GOT3 (cell line): ENCODE measurements at regions not wholly inside any gene's neighbourhood (a gene's known extent, or its start where the extent isn't known, plus 50 kb on each side); places are given as distances from the start of the nearest gene placed in this dataset.

Experiments
- DNase-seq: peaks from one replicate; lab custom pipeline; 2025; ENCODE audit warnings: mixed read lengths; lab: John Stamatoyannopoulos, UW

DNA sequence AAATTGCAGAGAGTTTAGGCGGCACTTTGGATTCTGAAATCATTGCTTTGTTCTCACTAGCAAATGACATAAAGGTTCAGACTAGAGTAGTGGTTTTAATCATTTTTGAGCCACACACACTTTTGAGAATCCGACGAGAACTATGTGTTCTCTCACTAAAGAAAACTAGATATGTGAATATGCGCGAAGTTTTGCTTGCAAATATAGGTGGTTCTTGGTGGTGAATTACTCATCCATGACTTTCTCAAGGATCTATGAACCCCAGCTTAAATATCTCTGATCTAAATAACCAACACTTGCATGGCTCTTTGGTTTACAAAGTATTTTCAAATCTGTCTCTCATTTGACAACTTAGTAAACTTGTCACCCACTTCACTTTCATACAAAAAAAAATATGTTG, 54.8 kb downstream of the NOG start:
- no peak for DNase-seq

DNA sequence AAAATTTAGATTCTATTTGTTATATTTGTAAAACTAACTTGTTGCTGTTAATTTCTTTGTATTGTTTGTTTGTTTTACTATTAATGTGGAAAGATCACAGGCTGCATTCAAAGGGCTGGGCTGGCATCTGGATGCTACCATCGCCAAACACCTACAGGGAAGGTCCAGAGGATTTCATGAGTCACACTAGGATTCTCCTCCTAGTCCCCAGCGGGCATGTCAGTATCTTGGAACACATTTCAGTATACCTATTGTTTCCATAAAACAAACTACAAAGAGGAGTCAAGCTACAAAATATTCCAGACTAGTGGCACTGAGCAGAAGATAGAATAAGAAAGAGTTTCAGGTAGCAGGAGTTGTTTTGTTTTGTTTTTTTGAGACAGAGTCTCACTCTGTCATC, 55.3 kb downstream of the NOG start:
- no peak for DNase-seq

DNA sequence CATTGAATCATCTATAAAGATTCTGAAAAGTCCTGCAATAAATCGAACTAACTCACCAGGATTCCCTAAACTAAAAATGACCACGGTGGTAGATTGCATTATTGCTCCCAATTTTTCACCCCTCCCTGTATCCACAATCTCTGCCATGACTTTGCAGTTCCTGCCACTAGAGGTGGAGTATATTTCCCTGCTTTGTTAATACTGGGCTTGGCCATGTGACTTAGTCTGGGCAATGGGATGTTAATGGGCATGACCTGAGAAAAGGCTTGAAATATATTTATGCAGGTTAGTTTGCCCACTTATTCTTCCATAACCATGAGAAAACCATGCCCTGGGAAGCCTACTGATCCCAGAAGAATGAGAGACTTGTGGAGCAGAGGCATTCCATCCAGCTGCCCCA, 59.1 kb downstream of the NOG start:
- DNase-seq = no peak

DNA sequence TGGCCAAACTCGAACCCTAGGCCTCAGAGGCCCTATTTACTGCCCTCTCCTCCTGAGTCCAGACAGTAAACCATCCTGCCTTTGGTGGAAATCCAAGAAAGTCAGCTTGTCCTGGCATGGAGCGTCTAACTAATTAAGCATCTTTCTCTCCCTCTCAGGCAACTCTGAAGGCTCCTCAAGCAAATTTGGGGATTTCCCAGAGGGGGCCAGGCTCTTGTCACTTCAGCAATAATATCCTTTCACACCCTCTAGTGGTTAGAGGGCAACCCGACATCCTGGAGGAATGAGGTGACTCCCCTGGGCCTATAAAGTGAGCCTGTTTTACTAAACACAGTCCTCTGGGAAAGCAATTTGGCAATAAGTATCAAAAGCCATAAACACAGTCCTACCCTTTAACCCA, 60.4 kb downstream of the NOG start:
- DNase-seq = no peak

DNA sequence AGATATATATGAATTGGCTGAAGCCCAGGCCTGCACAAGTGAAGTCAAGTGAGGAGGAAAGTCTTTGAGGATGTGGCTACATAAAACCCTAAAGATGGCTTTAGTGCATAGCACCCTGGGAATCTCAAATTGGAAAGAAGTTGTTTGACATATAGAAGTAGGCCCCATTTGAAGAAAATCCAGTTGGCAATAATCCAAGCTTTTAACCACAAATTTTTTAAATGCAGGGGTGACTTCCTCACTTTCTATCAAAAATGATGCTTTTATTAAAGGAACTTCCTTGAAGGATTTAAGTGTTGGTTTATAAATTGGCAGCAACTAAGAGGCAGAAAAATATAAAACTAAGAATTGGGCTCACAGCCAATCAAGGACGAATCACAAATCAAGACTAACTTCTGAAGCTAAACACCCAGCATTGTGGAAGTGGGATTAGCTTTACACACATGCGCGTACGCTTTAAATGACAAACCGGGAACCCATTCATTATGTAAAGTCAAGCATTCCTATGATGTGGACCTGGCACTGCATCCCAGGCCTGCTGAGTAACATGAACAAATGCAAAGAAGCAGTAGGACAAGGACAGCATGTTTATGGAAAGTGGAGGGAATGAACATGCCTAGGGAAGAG, 63.3 kb downstream of the NOG start:
- no peak for DNase-seq

DNA sequence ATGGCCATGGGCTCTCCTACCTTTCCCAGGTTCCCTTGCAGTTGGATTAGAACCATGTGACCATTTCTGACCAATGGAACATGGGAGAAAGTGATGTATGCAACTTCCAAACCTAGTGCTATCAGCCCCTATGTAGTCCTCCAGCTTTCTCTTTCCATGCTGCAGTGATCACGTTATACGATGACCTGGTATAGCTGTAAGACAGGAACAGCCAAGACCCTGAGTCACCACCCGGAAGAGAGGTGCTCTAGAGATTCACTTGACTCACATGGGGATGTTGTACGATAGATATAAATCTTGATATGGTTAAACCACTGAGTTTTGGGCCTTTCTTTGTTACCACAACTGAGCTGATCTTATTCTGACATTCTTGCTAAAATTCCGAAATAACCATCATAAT, 65.1 kb downstream of the NOG start:
- DNase-seq = no peak

DNA sequence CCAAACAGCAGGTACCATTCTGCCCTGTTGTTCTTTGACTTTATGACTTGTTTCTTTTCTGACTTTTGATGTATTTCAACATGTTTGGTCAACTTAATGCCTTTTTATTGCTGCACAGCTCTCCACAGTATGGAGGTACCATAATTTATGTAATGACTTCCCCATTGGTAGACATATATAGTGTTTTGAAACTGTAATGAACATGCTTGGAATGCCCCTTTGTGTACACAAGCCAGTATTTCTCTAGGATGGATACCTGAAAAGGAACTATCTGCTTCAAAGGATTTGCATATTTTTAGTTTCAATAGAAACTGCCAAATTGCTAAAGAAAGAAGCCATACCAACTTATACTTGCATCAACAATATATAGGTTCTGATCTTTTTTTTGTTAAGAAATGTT, 66.1 kb downstream of the NOG start:
- DNase-seq = no peak

DNA sequence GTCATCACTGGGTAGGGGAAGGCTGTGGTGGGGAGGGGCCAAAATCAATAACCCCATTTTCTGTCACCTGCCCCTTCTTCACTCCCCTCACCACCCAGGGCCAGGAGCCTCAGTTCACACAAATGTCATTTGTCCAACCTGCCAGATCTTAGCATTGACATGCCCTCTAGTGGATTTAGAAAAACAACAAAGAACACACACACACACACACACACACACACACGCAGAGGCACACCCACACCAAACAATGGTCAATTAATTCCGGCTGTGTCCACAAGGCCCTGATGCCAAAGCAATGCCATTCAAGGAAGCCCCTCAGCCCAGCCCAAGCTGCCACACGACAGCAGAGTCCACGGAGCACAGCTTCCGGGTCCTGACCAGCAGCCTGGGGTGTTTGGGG, 68.4 kb downstream of the NOG start:
- no peak for DNase-seq

DNA sequence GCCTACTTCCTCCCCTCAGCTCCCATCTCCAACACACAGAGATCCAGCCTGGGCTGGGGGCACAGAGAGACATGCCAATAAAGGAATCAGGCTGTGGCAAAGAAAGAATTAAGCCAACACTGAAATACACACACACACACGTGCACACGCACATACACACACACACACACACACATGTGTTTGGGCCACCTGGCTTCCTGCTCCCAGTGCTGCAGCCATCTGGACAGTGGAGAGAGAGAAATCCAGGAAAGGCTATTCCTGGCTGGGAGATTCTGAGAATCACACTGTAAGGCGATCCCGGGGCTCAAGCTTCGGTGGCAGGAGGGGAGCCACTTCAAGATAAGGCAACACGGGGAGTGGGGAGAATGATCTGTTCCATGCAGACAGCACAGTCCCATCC, 72.4 kb downstream of the NOG start:
- no peak for DNase-seq

DNA sequence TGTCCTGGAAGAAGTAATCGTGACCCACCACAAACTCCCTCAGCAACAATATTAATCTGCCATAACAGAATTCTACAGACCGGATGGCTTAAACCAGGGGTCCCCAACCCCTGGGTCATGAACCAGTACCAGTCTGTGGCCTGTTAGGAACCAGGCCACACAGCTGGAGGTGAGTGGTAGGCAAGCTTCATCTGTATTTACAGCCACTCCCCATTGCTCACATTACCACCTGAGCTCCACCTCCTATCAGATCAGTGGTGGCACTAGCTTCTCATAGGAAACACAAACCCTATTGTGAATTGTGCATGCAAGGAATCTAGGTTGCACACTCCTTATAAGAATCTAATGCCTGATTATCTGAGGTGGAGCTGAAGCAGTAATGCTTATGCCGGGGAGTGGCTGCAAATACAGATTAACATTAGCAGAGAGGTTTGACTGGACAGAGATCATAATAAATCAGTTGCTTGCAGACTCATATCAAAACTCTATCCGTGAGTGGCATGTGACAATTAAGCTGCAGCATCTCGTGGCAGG, 74.5 kb downstream of the NOG start:
- DNase-seq = no peak

DNA sequence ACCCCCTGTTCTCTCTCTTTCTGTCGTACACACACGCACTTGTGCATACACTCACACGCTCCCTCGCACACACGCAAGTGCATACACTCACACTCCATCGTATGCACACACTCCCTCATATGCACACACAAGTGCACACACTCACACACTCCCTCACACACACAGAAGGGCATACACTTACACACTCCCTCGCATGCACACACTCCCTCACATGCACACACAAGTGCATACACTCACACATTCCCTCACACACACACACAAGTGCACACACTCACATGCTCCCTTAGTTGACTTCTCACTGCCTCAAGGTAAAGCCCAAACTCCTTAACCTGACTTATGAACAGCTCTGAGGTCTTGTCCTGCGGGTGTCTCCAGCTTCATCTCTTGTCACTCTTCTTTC, 78.7 kb downstream of the NOG start:
- no peak for DNase-seq

DNA sequence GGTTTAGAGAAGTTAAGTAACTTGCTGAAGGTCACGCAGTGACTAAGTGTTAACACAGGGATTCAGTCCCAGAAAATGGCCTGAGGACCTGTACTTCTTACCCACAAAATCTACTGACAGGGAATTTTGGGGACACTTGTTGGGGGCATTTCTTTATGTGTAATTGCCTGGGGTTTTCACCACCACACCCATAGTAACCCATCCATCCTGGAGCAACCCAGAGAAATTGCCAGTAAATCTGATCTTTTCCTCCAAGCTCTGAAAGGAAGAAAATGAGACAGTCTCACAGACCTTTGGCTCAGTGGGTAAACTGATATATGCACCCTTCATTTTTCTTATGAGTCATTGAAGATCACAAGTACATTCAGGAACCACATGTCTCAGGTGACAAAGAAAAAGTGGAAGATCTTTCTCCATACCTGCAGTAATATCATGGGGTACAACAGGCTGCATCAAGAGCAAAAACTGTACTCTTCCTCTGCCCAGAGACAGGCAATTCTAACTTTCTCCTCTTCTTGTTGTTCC, 81.0 kb downstream of the NOG start:
- DNase-seq = no peak

DNA sequence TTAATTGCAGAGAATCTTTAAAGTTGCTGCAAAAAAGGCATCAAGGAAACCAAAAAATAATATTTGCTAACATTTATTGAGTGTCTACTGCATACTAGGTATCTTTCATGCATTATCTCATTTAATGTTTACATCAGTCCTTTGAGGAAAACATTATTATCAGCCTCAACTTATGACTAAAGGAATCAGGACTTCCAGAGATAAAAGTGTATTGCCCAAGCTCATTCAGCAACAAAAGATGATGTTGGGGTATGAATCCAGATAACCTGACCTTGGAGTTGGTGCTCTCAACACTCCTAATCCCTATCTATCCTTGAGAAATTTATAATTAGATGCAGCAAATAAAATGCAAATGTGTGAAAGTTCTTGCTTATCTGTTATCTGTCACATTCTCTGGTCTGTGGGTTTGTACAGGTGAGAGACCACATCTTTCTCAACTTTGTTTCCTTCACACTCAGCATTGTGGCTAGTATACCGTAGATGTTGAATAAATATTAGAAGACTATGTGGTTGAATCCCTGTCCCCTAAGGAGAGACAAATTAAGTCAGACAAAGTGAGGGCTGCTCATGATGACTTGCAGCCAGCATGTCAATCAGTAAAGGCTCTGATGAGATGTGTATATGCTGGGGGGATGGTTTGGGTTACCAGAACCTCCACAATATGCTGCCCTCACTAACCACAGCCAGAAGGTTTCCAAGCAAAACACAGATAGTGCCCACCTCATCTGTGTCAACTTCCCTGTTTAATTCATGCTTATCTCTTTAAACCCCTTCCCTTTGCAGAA, 82.6 kb downstream of the NOG start:
- no peak for DNase-seq

DNA sequence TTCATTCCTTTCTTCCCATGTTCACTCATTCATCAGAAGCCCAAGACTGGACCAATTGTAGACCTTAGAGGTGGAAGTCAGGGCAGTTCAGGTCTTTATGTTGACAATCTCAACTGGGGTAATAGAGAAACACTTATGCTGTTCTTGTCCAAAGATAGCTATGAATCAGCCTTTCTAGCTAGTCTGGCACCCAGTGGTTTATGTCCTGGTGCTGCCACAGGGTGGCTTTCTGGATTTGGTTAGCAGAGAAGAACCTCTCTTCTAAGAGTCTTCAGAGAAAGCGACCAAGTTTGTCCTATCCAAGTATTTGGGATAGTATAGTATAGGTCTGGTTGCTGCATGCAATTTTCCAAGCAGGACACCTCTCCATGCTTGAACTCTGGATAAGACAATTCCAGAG, 83.3 kb downstream of the NOG start:
- DNase-seq = no peak

DNA sequence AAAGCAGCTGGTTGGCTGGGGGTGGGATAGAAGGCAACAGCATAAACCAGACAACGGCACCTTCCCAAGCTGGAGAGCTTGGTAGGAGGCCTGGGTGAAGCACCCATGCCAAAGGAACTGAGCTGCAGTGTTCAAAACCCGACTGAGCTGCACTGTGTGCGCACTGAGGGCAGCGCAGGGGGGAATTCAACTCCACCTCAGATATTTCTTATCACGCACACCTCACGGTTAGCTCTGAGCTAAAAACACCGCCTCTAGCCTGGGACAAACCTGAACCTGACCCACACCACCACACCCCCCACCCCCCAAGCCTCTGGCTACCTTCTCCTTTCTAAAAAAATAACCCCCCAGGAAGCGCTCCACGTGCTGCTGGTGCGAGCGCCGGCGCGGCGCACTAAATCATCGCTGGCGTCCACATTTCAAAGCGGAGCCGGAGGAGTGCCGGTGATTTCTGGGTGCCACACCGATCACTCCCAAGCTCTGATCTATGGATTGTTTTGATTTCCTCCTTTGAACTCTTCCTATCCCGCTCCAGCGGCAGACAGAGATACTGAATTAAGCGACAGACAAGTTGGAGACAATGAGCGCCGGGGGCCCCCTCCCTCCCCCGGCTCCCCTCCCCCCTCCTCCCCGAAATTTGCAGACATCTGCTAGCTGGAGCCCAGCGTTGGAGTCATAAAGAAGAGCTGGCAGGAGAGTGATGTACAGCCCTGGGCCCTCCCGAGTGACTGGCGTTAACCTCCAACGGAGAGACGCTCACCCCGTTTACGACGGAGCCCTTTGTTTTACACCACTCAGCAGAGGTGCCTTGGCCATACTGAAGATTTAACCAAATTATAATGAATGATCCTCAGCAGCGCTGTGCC, 85.0 kb downstream of the NOG start:
- DNase-seq = no peak

DNA sequence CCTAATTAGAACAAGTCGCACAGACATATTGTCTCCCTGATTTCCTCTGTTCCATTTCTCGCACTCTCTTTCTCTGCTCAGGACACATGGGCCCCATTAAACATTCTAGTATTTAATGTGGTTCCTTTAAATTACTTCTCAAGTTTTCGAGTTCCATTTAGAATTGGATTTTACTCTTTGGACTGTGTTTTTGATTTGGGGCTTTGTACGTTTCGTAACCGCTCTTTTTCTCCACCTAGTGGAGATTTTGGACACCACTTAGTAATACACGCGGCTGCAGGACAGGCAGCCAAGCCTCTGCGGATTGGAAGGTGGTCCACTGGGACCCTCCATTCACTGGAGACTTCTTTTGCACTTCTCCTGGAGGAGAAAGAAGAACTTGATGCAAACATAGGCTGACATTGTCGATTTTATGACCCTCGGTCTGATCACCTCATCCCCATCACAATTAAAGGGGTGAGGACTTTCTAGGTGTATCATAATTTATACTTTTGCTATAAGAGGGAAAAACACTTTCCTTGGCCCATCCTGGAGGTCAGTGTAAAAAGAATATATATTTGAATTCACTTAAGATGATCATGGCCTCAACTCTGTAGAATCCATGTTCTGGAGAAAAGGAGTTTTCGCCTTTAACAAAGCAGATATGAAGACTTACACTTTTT, 85.7 kb downstream of the NOG start:
- no peak for DNase-seq

DNA sequence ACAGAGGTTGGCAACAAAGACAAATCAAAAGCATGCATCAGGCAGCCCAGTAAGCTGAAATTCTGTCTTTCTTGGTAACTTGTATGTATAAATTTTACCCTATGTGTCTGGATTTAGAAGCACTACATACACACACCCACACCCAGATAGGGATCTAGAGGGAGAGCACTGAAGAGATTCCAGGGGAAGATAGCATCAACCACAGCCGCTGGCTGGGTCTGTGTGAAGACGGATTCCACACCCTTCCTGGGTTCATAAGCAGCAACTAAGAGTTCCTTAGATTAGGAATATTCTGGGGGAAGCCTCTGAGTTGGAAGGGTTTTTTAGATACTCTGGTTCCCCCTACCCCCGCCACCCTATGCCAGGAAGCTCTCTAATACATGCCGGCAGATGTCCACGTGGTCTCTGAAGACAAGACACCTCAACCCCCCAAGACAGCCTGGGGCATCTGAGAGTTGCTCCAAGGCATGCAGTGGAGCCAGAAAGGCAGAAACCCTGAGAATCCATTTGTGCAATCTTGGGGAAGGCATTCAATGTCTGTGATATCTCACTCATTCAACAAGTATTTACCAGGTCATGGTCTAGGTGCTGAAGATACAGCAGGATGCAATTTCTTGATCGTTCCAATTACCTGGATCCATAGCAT, 86.4 kb downstream of the NOG start:
- DNase-seq = no peak

DNA sequence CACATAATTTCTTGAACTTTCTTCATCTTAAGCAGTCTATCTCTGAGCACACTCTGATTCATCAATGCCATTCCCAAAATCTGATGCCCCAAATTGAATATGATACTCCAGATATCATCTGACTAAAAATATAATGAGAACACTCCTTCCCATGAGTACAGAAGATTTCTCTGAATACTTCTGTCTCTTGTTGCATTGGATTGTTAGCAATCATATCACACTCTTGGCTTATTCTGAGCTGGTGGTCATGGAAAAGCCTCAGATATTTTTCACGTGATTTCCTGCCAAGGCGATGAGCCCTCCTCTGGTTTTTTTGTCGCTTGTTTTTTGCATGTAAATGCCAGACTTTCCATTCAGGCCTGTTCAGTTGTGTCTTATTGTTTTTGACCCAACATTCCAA, 87.2 kb downstream of the NOG start:
- no peak for DNase-seq

DNA sequence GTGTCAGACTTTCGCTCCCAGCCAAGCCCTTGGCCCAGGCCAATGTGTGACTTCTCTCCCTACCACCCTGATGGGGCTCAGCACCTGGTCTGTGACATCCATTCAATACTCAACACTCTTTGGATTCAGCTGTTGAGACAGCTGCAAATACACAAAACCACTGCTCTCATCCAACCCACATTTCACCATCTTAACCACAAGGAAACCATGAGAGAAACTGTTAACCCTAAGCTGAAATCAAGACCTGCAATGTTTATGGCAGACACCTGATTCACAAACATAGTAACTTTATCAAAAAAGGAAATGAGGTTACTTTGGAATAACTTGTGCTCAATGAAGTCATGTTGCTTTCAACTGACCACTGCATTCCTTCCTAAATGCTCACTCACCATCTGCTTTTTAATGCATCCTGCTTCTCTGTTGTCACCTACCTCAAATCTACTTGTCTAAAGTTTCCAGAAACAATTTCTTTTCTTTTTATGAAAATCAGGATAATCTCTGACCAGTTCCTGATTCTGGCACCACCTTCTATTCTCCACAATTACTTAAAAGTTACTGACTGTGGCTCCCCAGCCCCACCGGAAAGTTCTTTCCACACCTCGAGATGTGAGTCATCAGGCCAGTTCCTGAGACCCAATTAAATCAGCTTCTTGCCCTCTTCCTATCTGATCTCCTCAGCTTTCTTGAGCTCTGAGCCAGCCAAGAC, 88.2 kb downstream of the NOG start:
- no peak for DNase-seq

DNA sequence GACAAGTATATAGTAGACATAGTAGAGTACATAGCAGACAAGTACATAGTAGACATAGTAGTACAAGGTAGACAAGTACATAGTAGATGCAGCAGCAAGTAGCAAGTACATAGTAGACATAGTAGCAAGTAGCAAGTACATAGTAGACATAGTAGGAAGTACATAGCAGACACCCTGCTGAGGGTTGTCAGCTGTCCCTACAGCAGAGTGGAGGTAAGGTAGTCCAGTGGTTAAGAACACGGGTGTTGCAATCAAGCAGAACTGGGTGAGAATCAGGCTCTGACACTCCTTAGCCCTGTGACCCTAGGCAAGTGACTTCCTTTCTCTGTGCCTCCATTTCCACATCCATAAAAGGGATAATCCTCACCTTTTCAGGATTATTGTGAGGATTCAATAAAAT, 94.7 kb downstream of the NOG start:
- no peak for DNase-seq
